ENCODE measurements at regions not wholly inside any gene's neighbourhood (a gene's known extent, or its start where the extent isn't known, plus 50 kb on each side); places are given as distances from the start of the nearest gene placed in this dataset.

- Histone ChIP-seq H3K4me1 (ENCODE audit: low read length) (no peaks in the 10 kb centered on the region), H3K79me2 (ENCODE audit: low read length) (no peaks in the 10 kb centered on the region), H3K36me3 (replicated peaks; ENCODE audit: low read depth, low read length) (no peaks in the 10 kb centered on the region), H3K9ac (ENCODE audit: low read length) (no peak overlapping the region), H3K9me3 (ENCODE audit: insufficient read depth, low read length) (0 out of 2 replicates have a peak, but pooled peaks cover 4% of the 10 kb centered on the region), H3K4me3 (ENCODE audit: low read length) (no peak overlapping the region), H3K4me2 (ENCODE audit: low read length) (no peak overlapping the region), H2AFZ (ENCODE audit: low read depth, low read length) (no peak overlapping the region), H3K27me3 (ENCODE audit: low read depth, low read length) (no peaks in the 10 kb centered on the region), H3K27ac (ENCODE audit: low read length) (no peak overlapping the region), H4K20me1 (ENCODE audit: insufficient read depth, low read length) (no peaks in the 10 kb centered on the region)
- no peak for TF ChIP-seq CTCF (IDR thresholded peaks at IDR 0.05; ENCODE audit: low read depth, low read length)
- no peak for TF ChIP-seq EZH2phosphoT487 (IDR thresholded peaks at IDR 0.05; ENCODE audit: low read depth)
These were observed 464.8 kb downstream of the EPHA3 start for GRCh38 chr3:89572261-89572660.

- H3K9me3 ChIP-seq (ENCODE audit: insufficient read depth, low read length), result no peaks in the 10 kb centered on the region
- no peak overlapping the region for H3K4me3 ChIP-seq (ENCODE audit: low read length)
- no peak overlapping the region for H3K27ac ChIP-seq (ENCODE audit: low read length)
- H3K79me2 ChIP-seq (ENCODE audit: low read length), result no peaks in the 10 kb centered on the region
- no peak overlapping the region for H3K4me2 ChIP-seq (ENCODE audit: low read length)
- no peaks in the 10 kb centered on the region for H3K27me3 ChIP-seq (ENCODE audit: low read depth, low read length)
- TF ChIP-seq EZH2phosphoT487 (IDR thresholded peaks at IDR 0.05; ENCODE audit: low read depth), result no peak
- TF ChIP-seq CTCF (IDR thresholded peaks at IDR 0.05; ENCODE audit: low read depth, low read length), result no peak
- no peak overlapping the region for H2AFZ ChIP-seq (ENCODE audit: low read depth, low read length)
- H3K9ac ChIP-seq (ENCODE audit: low read length), result no peak overlapping the region
- no peaks in the 10 kb centered on the region for H3K36me3 ChIP-seq (replicated peaks; ENCODE audit: low read depth, low read length)
- no peaks in the 10 kb centered on the region for H4K20me1 ChIP-seq (ENCODE audit: insufficient read depth, low read length)
- H3K4me1 ChIP-seq (ENCODE audit: low read length), result no peaks in the 10 kb centered on the region
These were observed 469.0 kb downstream of the EPHA3 start for GRCh38 chr3:89576417-89576816.

GRCh38 chr3:89577637-89578530 lies 470.5 kb downstream of the EPHA3 start:
- Histone ChIP-seq H3K9ac (ENCODE audit: low read length) (no peak overlapping the region), H3K9me3 (ENCODE audit: insufficient read depth, low read length) (no peaks in the 10 kb centered on the region), H3K4me3 (ENCODE audit: low read length) (no peak overlapping the region), H3K4me2 (ENCODE audit: low read length) (0 out of 2 replicates have a peak overlapping the region, but pooled peaks have one; percentile 3), H3K27me3 (ENCODE audit: low read depth, low read length) (no peaks in the 10 kb centered on the region), H3K4me1 (ENCODE audit: low read length) (no peaks in the 10 kb centered on the region), H3K27ac (ENCODE audit: low read length) (no peak overlapping the region), H2AFZ (ENCODE audit: low read depth, low read length) (peak overlapping the region; percentile 86), H4K20me1 (ENCODE audit: insufficient read depth, low read length) (no peaks in the 10 kb centered on the region), H3K36me3 (replicated peaks; ENCODE audit: low read depth, low read length) (no peaks in the 10 kb centered on the region), H3K79me2 (ENCODE audit: low read length) (no peaks in the 10 kb centered on the region)
- TF ChIP-seq EZH2phosphoT487 (IDR thresholded peaks at IDR 0.05; ENCODE audit: low read depth) (no peak), CTCF (IDR thresholded peaks at IDR 0.05; ENCODE audit: low read depth, low read length) (no peak)

- Histone ChIP-seq H3K9ac (ENCODE audit: low read length) (no peak overlapping the region), H3K4me1 (ENCODE audit: low read length) (no peaks in the 10 kb centered on the region), H3K4me2 (ENCODE audit: low read length) (no peak overlapping the region), H3K27me3 (ENCODE audit: low read depth, low read length) (no peaks in the 10 kb centered on the region), H3K79me2 (ENCODE audit: low read length) (no peaks in the 10 kb centered on the region), H3K9me3 (ENCODE audit: insufficient read depth, low read length) (no peaks in the 10 kb centered on the region), H3K4me3 (ENCODE audit: low read length) (no peak overlapping the region), H4K20me1 (ENCODE audit: insufficient read depth, low read length) (no peaks in the 10 kb centered on the region), H3K36me3 (replicated peaks; ENCODE audit: low read depth, low read length) (no peaks in the 10 kb centered on the region), H2AFZ (ENCODE audit: low read depth, low read length) (no peak overlapping the region), H3K27ac (ENCODE audit: low read length) (no peak overlapping the region)
- TF ChIP-seq CTCF (IDR thresholded peaks at IDR 0.05; ENCODE audit: low read depth, low read length) (no peak), EZH2phosphoT487 (IDR thresholded peaks at IDR 0.05; ENCODE audit: low read depth) (no peak)
These were observed 473.4 kb downstream of the EPHA3 start for GRCh38 chr3:89580859-89581258.

All from OCI-LY3 (cell line).